NCI-H2171 (cell line): ENCODE measurements at regions not wholly inside any gene's neighbourhood (a gene's known extent, or its start where the extent isn't known, plus 50 kb on each side); places are given as distances from the start of the nearest gene placed in this dataset.
"Not testable (repeated sequence)": the region's sequence is repeated elsewhere in the genome, so short reads cannot be mapped to it uniquely, and the experiment has no call there.

Experiments used
- DNase-seq: peaks from one replicate; lab custom pipeline; 2025; lab: John Stamatoyannopoulos, UW

DNA sequence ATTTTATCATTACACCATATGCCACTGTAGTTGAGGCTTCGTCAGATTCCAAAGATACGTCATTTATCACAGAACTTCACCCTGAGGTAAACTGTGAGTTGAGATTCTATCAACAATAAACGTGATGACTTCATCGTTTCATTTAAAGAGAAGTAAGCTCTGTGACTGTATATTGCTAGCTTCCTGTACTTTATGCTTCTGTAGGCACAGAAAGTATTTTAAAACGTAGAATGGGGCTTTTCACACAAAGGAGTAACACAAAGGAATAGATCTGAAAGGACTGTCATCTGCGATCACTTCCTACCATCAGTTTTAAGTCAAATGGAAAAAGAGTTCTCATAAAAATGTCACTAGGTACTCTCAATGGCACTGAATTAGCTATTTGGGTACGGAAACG, 234.4 kb upstream of the MCHR2 start:
- DNase-seq: no peak

DNA sequence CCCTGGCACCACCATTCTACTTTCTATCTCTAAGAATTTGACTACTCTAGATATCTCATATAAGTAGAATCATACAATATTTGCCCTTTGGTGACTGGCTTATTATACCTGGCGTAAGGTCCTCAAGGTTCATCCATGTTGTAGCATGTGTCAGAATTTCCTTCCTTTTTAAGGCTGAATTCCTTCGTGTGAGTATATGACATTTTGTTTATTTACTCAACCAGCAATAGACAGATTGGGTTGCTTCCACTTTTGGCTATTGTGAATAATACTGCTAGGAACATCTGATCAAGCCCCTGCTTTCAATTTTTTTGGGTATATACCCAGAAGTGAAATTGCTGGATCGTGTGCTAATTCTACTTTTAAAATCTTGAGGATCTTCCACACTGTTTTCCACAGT, 232.8 kb upstream of the MCHR2 start:
- DNase-seq: no peak

DNA sequence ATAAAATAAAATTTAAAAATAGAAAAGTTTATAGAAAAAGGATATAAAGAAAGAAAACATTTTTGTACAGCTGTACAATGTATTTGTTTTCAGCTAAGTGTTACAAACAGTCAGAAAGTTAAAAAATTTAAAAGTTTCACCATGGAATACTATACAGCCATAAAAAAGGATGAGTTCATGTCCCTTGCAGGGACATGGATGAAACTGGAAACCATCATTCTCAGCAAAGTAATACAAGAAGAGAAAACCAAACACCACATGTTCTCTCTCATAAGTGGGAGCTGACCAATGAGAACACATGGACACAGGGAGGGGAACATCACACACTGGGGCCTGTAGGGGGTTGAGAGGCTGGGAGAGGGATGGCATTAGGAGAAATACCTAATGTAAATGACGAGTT, 229.9 kb upstream of the MCHR2 start:
- DNase-seq: not testable (repeated sequence)

GRCh38 chr6:100220543-100220942, 226.5 kb upstream of the MCHR2 start:
- DNase-seq: no peak

- no peak for DNase-seq
These were observed 223.4 kb upstream of the MCHR2 start for GRCh38 chr6:100217225-100218012.

DNA sequence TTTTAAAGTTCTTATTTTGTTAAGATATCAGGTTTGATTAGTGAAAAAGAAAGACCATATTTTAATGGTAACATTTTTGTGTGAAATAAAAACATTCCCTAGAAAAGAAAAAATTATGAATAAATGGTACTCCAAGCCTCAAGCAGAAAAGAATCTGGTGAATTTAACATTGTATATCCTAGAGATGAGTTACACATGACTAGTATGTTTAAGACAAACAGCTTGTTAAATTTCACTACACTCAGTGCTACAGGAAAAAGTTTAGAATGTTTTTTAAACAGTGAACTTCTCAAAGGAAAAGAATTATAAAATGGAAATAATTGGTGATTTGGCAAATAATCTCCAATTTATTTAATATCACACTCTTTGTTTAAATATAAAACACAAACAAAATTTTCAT, 222.7 kb upstream of the MCHR2 start:
- DNase-seq: no peak

DNA sequence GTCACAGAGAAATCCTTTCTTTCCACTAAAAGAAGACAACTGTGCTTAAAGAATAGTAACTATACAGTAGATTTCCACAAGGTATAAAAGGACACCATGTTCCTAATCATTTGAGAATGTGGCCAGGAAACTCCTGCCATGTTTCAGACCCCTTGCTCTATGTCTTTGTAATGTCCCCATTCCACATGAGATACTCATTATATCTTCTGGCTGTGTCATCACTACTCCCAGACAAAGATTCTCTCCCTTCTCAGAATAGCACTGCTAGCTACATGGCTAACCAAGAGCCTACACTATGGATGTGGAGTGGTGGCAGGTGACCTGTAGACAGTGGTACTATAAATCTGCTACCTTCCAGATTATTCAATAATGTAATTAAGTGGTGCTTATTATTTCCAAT, 218.1 kb upstream of the MCHR2 start:
- no peak for DNase-seq

DNA sequence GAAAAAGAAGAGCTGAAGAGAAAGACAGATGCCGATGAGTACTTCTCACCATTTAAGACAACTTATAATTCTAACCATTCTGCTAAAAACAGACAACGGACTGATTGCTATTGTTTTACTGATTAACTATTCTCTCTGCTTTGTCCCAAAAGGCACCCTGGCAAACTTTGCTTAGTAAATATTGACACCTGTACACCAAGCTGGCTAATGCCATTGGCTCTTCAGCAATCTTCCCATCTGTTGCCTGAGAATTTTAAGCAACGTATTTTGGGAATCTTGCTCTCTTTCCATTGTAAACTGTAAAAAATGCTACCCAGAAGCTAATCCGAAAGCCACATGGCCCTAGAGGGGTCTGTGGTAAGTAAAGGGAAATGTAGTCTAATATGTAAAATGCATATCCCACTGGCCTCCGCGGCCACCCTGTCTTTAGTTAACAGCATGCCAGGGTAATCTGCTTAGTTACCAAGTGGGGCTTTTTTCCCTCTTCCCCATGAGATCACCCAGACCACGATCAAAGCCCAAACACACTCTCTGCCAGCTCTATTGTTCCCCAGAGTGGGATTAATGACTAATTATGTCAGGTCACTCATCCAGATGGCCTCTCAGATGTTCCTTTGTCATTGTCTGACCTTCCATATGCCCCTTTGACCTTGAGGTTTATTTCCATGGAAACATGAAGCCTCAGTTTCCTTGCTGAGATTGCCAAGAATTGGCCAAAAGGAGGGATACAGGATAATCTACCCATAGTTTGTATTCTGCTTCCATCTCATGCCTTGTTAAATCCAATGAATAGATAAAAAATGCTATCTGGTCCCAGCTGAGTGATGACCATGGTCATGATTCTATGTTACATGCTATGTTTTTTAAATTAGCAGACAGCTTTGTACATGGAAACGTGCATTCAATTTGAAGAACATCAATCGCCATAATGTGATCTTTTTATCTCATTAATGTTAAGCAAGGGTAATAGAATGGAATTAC, 216.4 kb upstream of the MCHR2 start:
- DNase-seq: no peak

DNA sequence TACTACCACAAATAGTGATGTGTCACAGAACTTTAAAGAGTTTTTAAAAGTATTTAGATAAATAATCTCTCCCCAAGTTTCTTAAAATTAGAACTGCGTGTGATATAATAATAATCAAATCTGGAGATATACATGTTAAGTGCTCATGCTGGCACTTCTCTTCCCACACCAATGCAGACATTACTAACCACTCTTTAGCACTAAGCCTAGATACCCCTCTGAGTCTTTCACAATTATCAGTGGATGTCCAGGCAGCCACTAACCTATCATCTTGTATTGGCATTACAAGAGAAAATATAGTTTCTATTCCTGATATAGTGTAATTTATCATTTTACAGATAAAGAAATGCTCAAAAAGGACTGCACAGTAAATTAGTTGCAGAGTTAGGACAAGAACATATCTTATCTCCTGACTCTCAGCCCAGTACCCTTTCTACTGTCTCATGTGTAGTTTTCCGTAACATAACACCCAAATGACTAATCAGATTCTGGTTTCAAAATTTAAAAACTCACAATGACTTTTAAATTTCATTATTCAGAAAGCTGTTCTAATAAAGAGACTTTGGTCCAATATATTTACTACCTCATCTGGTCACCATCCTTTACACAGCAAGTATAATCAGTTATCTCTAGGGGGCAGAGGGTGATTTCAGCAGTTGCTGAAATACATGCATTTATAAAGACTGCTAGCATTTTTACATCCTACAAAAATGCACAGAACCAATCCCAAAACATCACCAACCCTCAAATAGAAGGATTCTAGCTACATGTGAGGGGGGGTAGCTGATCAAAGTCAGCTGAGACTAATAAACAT, 215.5 kb upstream of the MCHR2 start:
- no peak for DNase-seq

GRCh38 chr6:100203400-100203799, 209.4 kb upstream of the MCHR2 start:
- no peak for DNase-seq

GRCh38 chr6:100202417-100203194, 208.6 kb upstream of the MCHR2 start:
- no peak for DNase-seq

GRCh38 chr6:100196214-100196982, 202.4 kb upstream of the MCHR2 start:
- DNase-seq: not testable (repeated sequence)

- DNase-seq: not testable (repeated sequence)
These were observed 201.2 kb upstream of the MCHR2 start for GRCh38 chr6:100195244-100195643.

DNA sequence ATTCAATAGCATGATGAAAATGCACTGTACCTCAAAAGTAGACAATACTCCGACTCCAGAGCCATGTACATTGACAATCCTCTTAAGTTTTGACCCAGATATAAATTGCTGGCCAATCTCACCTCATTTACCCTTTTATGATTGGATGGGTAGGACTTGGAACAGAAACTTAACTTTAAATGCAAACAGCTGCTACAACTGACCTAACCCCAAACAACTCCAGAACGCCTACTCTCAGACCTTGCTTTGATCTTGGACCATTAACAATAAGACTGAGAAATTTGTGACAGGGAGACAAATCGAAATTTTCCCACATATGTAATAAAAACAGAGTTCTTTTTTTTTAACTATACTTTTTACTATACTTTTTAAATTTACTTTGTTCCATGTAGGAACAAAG, 200.5 kb upstream of the MCHR2 start:
- DNase-seq: no peak

DNA sequence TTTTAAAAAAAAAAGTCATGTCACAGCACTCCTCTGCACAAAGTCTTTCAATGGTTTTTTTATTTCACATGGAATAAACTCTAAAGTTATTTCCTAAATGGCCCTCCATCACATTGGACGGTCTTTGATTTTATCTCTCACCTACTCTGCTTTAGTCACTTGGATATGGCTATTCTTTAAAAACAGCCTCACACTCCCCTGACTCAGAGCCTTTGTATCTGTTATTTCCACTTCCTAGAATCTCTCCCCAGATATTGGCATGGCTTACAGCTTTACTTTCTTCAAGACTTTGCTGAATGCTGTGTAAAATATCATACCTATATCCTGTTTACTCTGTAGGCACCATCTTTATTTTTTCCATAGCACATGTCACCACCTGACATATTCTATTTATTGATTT, 194.7 kb upstream of the MCHR2 start:
- no peak for DNase-seq

- DNase-seq: no peak
These were observed 192.5 kb upstream of the MCHR2 start for GRCh38 chr6:100186552-100186951.

DNA sequence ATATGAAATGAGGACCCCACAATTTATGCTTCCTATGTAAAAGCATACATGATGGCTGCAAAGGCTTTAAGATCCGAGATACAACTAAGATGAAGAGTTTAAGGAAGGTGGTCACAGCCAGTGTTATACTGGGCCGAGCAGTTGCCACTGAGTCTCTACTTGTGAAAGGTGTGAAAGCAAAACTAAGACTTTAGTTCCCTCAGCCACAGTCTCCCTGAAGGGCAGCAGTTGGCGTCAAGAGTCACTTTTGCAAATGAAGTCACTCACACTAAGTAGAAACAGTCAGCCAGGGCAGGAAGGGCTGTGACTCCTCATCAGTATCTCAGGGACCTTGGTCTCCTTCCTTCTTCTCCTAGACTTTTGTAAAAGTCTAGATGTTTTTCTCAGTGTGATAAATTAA, 191.6 kb upstream of the MCHR2 start:
- no peak for DNase-seq

DNA sequence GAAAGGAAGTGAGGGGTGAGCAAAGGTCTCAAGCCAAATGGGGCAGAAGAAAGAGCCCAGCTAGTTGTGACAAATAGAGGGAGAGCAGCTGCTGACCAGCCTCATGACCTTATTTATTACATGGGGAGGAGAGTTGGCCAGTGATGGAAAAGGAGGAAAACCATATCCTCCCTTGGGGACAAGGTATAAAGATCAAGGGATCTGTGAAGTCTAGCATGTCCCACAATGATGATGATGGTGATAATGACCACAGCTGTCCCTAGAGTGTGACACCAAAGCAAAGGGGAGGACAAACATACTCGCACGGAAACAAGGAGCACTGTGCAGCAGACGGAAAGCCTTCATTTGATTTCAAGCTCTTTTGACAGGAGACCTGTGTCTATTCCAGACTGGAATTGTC, 190.4 kb upstream of the MCHR2 start:
- no peak for DNase-seq

- DNase-seq: no peak
These were observed 188.3 kb upstream of the MCHR2 start for GRCh38 chr6:100182313-100182712.

GRCh38 chr6:100181309-100181708, 187.3 kb upstream of the MCHR2 start:
- no peak for DNase-seq

GRCh38 chr6:100179576-100179975, 185.6 kb upstream of the MCHR2 start:
- DNase-seq: no peak
